DMS153 treated with DMSO at 0.1 percent for 48 hours (cell line): ENCODE measurements at regions not wholly inside any gene's neighbourhood (a gene's known extent, or its start where the extent isn't known, plus 50 kb on each side); places are given as distances from the start of the nearest gene placed in this dataset.
"Not testable (repeated sequence)": the region's sequence is repeated elsewhere in the genome, so short reads cannot be mapped to it uniquely, and the experiment has no call there.

Source experiments
- DNase-seq: peaks from one replicate; lab custom pipeline; 2025; ENCODE audit not compliant: unreplicated experiment; lab: John Stamatoyannopoulos, UW

DNA sequence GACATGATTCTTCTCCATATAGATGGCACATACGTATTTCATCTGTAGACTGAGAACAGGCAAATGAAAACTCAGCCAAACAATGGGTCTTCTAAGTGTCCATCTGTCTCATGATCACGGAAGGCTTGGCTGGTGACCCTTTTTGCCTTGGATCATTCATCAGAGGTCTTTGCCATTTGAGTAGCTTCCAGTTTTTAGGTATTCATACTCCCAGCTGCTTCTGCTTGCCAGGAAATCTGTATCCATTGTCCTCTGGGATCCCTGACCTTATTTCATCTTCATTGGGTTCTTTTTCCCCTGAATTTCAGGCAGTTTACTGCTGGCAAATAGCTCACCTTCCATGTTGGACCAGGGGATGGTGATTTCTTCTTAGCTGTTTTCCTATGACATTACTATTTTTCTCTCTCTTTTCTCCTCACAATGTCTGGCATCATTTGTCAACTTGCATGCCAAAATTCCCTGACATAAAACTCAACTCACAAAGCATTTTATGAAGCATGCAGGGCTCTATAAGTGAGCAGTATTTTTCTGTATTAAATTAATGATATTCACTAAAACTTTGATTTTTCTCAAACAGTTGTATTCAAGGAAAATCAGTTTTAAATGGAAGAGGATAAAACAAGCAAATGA, 241.2 kb downstream of the DNAJB9 start:
- DNase-seq: no peak

DNA sequence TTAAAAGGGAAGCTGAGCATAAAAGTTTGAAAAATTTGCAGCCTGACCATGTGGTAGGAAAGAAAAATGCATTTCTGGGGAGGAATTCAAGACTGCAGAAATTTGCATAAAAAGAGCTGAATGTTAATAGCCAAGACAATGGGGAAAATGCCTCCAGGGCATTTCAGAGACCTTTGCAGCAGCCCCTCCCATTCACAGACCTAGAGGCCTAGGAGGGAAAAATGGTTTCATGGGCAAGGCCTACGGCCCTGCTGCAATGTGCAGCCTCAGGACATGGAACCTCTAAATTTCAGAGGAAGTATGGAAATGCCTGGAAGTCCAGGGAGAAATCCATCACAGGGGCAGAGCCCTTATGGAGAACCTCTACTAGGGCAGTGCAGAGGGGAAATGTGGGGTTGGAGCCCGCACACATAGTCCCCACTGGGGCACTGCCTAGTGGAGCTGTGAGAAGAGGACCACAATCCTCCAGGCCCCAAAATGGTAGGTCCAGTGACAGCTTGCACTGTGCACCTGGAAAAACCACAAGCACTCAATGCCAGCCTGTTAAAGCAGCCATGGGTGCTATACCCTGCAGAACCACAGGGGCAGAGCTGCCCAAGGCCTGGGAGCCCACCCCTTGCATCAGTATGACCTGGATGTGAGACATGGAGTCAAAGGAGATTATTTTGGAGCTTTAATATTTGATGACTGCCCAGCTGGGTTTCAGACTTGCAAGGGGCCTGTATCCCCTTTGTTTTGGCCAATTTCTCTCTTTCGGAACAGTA, 243.8 kb downstream of the DNAJB9 start:
- DNase-seq: no peak

DNA sequence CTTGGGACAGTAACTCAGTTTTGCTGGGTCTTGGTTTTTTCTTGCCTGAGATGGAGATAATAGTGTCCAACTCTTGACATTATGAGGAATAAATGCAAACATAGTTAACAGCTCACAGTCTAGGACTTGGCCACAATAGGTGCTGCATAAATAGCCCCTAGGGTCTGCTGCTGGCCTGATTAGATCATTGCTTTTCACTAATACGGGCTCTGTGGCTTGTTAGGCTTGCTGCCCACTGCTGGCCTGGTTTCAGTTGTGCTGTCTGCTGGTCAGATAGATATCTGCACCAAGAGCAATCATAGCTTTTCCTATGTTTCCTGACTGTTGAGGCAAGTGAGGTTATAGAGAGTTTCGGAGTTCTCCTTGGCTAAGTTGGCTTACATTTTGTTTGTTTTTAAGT, 246.1 kb downstream of the DNAJB9 start:
- no peak for DNase-seq

DNA sequence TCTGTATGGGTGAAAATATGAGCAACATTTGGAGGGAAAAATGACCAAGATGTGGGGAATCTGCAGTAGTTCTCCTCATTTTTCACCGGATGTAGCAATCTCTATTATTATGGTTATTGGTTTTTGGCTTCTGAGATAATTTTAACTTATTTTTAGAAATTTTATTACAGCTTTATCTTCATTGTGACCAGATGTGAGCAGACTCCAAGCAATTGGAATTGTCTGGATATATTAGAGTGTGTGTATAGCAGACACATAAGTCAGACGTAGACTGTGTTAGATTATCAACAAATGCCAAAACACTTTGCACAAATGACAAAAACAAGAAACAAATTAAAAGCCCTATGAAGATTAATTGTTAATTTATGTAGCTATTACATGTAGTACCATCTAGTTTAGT, 249.1 kb downstream of the DNAJB9 start:
- no peak for DNase-seq

DNA sequence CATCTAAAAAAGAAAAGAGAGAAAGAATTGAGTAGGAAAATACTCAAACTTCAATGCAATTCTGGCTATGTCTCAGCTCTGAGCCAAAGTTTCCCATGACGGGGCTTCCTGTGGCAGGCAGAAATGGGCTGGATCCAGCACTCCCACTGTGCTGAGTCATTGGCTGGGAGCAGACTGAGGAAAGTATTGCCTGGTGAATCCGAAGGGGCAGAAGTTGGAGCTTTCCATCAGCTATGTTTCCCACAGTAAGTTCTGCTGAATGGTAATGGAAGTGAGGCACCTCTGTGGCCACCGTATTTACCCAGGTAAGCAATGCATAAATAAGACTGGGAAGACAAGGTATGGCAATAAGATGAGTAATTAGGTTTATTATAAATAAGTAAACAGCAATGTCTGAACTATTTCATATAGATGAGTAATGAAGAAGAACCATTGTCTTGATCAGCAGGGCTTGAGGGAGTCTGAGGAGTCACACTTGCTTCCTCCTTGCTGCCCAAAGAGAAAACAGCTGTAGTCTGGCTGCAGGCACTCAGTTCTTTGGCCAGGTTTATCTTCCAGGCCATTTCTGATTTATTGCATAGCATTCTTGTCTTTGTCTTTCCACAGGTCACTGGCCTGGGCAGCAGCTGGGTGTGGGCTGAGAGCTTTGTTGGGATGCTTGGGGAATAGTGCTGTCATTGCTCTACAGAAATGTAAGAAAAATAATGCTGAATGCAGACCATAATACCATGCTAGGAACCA, 255.3 kb downstream of the DNAJB9 start:
- DNase-seq: no peak

DNA sequence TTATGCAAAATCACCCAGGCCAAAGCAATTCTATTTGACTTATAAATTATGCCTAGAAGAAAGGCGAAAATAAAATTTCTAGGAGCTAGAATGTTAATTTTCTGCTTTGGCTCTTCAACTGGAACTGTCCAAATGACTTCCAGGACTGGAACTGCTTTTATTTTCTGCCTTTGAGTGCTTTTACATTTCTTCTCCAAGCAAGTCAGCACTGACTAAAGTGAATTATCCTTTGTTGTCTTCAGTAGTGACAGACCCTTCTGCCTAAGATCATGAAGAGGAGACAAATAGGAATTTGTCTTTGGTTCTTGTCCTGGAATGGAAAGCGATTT, 255.9 kb downstream of the DNAJB9 start:
- DNase-seq: no peak

DNA sequence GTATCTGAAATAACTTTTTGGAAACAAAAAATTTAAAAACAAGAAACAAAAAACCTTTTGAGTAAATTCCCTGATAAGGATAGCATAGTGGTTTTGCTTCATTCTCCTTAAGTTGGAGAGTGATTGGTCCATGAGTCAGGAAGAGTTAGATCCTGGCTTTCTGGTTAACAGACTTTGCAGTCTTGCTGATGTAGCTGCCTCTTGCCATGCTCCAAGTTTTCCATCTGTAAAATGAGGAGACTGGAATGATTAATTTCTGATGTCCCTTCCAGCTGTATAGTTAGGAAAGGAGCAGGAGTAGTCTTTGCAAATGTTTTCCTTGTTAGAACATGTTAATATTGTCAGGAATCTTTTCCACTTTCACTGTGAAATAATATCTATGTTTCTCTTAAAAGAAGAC, 266.6 kb downstream of the DNAJB9 start:
- DNase-seq: no peak

DNA sequence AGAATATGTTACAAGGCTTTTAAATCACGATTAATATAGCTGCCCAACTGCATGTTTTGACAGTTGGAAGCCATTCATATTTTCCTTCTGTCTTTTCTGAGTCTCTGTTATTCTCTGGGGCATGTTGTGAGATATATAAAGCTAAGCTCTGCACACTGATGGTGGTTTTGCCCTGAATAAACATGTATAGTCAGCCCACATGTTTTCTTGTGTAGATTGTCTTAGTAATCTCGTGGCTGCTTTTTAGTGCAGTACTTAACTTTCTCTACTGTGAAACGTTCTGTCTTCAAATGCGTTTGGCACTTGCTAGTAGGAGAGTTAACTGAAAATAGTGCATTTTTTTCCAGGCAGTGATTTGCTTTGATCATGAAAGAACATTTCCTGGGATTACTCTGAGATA, 268.5 kb downstream of the DNAJB9 start:
- DNase-seq: no peak

DNA sequence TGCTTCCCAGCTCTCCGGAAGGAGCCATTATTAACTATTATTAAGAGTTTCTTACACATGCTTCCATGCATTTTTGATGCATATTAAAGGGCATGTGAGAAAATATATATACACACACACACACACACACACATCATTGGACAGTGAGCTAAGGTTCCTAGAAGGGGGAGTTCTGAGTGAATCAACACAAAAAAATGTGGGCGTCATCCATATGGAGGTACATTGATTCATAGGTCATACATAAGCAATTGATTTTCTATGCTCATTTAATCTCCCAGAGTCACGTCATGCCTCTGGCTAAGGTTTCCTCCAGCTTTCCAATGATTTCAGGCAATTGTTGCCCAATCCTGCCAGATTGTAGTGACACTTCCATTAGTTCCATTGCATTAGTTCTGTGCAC, 269.4 kb downstream of the DNAJB9 start:
- DNase-seq: no peak

DNA sequence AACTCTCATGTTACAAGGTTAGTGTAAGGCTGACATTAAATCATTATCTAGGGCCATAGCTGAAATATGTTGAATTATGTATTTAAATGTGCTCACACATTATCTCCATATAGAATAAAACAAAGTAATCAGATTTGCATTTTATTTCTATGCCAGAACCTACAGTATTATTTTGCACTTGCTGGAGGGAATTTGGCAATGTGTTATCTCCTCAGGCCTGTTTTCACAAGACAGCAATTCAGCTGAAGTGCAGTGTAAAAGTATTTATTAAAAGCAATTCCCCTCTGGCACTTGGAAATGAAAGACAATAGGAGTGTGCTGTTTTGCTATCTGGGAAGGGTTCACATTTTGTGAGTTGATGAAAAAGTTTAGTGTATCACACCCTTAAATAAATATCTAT, 276.3 kb downstream of the DNAJB9 start:
- no peak for DNase-seq

DNA sequence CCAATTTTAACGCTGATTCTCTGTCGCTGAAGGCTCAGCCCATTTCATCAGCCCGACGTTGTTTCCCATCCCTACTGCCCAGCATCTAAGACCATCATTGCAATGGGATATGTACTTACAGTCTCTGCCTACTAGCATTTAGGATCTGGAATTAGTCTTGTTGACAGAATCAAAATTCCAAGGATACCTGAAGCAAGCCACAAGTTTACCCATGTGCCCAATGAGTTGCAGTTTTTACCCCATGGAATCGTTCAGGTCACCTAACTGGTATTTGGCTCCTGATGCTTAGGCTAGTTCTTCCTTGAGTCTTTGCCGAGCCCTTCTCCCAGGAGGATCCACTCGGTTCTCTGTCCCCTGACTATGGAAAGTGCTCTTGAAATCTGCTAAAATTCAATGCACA, 276.8 kb downstream of the DNAJB9 start:
- no peak for DNase-seq

DNA sequence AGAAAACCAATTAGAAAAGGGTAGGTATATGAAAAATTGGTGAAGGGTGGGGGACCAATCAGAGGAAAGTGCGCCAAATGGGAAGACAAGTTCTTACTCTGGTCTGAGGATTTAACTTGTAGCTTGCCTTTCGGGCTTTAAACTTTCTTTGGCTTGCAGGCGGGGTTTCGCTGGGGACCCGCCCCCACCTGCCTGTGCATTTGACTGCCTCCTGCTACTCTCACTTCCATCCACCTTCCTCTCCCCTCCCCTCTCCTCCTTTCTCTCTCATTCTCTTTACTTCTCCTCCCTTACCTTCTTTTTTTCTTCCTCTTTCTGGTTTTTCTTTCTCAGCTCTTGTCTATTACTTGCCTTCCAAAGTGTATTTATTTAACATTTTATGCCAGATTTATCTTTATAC, 278.8 kb downstream of the DNAJB9 start:
- DNase-seq: no peak

DNA sequence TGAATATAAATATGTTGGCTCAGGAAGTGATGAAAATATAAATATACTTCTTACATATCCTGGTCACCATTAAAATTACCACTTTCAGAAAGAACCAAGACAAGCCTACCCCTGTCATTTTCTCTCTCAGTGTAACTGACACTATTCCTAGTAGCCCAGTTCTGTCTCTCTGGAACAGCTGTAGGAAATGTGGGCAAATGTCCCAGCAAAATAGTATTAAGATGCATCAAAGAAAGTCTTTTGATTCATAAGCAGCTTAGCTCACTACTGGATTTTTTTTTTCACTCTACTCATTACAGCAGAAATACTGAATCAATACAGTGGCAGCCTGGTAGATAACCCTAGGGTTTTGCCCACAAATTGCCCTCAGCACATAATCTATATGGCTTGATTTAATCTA, 290.9 kb downstream of the DNAJB9 start:
- no peak for DNase-seq

DNA sequence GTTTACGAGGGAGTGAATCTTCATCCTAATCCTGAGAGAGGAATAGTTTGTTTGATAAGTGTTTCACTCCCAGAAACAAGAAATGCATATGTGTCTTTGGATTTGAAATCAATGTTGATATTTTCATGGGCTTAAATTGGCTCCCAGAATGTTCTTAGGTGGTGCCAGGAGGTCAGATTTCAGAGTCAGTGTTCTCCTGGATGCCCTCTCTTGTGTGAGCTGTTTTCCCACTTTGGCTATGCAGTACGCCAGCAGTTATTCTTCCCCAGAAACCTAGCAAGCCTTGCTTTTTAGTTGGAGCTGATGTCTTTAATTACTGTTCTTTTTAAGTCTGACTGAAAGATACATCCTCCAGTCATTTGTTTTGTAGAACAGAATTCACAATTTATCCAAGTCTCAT, 291.4 kb downstream of the DNAJB9 start:
- DNase-seq: no peak

DNA sequence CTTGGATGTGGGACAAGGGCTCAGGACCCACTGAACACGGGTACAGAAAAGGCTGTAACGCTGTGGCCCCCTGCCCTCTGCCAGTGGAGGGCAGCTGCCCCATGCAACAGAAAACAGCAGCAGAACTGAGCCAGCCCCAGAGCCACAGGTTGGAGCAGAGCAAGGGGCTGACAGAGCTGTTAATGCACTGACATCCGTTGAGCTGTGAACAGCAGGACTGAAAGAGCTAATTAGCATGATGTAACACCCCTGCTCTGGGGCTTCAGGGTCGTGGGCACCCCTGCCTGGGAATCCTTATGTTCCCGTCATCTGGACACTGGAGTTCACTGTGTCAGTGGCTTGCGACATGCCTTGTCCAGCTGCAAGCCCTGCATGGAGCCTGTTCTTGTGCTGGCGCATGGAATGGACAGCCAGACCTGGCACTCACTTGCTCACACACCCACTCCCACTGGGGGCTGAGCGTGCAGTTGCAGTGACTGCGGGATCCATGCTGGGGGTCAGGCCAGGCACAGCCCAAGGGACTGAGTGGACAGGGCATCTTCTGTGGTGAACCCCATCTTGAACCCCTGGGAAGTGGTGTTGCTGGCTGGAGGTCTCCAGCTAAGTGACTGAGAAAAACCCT, 293.7 kb downstream of the DNAJB9 start:
- DNase-seq: no peak

DNA sequence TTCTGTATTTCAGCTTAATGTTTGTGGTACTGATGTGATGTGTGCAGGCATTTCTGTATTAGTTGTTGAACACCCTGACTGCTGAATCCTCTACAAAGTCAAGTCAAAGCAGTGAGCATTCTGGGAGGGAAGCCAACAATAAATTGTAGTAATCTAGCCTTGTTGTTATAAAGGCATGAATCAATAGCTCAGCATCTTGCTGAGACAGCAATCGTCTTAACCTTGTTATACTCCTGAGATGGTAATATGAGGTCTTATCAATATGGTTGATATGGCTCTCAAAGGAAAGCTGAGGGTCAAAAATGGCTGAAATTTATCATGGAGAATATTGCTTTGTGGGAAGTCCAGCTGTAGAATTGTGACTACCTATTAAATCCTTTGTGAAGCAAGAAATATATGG, 299.4 kb downstream of the DNAJB9 start:
- no peak for DNase-seq

DNA sequence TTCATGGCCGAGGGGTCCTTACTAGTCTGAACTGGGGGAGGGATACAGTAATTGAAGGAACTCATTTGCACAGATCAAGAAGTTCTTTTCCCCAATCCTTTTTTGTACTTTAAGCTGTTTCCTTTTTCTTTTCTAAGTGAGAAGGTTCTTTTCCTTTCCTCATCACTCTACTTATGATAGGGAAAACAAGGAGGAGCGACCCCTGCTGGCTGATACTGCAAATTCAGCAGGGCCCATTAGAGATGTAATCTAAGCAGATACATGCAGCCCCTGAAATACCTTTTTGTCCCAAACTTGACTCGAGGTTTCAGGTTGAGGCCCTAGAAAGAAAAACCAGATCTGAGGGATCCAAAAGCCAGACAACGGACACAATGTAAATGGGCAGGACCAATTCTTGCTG, 305.5 kb downstream of the DNAJB9 start:
- no peak for DNase-seq

DNA sequence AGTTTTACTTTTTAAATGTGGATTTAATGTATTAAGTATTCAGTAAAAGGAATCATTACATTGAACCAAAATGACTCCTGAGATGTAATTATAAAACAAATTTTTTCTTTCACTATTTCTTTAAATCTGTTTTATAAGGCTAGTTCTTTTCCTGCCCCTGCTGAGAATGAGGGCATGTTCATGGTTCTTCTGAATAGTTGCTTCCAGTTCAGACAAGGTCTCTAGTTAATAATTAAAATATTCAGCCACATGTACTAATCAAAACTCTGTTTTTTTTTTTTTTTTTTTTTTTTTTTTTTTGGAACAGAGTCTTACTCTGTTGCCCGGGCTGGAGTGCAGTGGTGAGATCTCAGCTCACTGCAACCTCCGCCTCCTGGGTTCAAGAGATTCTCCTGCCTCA, 321.2 kb downstream of the DNAJB9 start:
- no peak for DNase-seq

DNA sequence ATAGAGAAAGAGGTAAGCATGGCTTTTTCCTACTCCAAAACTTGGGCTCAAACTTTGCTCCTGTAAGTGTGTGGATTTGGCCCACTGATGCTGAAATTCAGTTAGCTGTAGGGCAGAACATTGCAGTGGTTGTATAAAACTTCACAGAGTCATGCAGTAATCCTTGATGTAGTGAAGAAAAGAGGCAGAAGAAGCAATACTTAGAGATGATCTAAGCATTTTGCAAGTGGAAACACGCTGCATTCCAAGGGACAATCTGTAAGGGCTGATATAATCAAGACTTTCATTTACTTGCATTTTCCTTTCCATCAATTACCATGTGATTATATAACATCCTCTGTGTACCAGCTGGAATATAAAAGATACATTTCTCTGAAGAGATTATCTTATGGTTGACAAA, 338.8 kb downstream of the DNAJB9 start:
- no peak for DNase-seq

DNA sequence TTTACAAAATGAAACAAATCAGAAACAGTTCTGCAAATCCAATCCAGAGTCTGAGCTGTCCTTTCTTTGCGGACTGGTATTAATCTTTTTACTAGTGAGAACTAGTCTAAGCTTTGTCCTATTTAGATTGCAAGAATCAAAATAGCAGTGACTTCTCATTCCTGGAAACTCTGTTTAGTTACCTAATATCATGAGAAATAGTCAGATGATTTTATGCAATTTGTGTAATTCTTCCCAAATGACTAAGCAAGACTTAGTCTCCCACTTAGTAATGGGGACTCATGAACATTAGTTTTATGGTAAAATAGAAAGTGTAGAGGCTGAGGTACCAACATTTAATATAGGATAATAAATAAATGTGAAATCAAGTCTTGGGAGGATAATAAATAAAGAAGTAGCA, 341.3 kb downstream of the DNAJB9 start:
- no peak for DNase-seq

DNA sequence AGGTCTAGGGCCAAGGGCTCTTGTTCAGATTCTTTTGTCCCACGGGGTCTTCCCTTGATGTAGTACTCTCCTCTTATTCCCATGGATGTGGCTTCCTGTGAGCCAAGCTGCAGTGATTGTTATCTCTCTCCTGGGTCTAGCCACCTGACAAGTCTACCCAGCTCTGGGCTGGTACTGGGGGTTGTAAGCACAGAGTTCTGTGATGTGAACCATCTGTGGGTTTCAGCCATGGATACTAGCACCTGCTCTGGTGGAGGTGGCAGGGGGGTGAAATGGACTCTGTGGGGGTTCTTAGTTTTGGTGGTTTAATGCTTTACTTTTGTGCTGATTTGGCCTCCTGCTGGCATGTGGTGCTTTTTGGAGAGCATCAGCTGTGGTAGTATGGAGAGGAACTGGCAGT, 350.8 kb downstream of the DNAJB9 start:
- no peak for DNase-seq

DNA sequence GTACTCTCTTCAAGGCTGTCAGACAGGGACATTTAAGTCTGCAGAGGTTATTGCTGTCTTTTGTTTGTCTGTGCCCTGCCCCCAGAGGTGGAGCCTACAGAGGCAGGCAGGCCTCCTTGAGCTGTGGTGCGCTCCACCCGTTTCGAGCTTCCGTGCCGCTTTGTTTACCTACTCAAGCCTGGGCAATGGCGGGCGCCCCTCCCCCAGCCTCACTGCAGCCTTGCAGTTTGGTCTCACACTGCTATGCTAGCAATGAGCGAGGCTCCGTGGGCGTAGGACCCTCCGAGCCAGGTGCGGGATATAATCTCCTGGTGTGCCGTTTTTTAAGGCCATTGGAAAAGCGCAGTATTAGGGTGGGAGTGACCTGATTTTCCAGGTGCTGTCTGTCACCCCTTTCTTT, 373.4 kb downstream of the DNAJB9 start:
- not testable (repeated sequence) for DNase-seq
